ENCODE measurements at regions not wholly inside any gene's neighbourhood (a gene's known extent, or its start where the extent isn't known, plus 50 kb on each side); places are given as distances from the start of the nearest gene placed in this dataset.

DNA sequence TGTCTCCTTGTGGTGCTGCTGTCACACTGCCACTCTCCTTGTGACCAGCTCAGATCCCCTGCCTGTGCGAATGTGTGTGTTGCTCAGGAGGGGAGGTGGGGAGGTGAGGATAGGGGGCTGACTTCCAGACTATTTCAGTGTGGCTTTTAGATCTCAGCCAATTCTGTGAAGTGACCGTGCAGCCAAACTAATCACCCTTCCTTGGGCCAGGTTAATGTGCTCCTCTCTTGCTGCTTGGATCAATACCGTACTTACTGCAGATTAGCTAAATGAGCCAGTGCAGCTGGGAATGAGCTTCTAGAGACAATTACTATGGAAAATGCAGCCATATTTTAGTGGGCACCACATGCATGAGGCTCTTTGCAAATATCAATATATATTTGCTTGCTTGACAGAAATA is 206.0 kb downstream of the MELK start:
- H3K27ac ChIP-seq, result no peak overlapping the region
- no peak for TF ChIP-seq ZFX (IDR thresholded peaks at IDR 0.05)
- TF ChIP-seq, protein P1, sequence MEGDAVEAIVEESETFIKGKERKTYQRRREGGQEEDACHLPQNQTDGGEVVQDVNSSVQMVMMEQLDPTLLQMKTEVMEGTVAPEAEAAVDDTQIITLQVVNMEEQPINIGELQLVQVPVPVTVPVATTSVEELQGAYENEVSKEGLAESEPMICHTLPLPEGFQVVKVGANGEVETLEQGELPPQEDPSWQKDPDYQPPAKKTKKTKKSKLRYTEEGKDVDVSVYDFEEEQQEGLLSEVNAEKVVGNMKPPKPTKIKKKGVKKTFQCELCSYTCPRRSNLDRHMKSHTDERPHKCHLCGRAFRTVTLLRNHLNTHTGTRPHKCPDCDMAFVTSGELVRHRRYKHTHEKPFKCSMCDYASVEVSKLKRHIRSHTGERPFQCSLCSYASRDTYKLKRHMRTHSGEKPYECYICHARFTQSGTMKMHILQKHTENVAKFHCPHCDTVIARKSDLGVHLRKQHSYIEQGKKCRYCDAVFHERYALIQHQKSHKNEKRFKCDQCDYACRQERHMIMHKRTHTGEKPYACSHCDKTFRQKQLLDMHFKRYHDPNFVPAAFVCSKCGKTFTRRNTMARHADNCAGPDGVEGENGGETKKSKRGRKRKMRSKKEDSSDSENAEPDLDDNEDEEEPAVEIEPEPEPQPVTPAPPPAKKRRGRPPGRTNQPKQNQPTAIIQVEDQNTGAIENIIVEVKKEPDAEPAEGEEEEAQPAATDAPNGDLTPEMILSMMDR (conservative IDR thresholded peaks at IDR 0.05), result no peak

DNA sequence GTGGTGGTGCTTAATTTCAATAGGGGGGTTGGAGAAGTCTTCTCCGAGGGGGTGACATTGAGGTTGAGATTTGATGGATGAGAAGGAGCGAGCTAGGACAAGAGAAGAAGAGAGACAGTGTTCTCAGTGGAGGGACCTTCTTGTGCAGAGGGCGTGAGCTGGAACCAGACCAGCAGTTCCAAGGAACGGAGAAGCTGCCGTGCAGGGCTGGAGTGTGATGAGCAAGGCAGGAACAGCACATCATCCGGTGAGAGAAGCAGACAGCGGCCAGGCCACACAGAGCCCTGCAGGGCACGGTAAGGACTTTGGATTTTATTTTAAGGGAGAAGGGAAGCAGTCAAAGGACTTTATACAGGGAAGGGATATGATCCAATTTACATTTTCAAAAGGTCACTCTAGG is 206.9 kb downstream of the MELK start:
- TF ChIP-seq ZFX (IDR thresholded peaks at IDR 0.05), result no peak
- TF ChIP-seq, protein P1 (conservative IDR thresholded peaks at IDR 0.05), result no peak
- no peak overlapping the region; the same call in 1 of the 2 replicates for H3K27ac ChIP-seq

DNA sequence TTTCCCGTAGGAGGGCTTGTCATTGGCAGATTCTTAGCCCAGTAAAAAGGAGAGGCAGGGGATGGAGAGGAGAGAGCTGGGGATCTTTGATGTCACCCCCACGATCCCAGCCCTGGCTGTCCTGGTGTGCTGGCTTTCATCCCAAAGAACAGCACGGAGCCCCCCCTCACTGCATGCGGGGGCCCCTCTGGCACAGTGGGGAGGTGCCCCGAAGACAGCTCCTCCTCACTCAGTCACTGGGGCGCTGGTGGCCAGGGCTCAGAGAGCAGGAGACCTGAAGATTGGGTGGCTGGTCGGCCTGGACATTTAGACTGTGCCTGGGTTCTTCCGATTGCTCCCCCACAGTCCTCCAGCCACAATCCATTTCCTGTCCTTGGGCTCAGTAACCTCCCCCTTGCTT is 207.5 kb downstream of the MELK start:
- no peak overlapping the region for H3K27ac ChIP-seq
- TF ChIP-seq, protein P1 (conservative IDR thresholded peaks at IDR 0.05), result no peak
- TF ChIP-seq ZFX (IDR thresholded peaks at IDR 0.05), result no peak

DNA sequence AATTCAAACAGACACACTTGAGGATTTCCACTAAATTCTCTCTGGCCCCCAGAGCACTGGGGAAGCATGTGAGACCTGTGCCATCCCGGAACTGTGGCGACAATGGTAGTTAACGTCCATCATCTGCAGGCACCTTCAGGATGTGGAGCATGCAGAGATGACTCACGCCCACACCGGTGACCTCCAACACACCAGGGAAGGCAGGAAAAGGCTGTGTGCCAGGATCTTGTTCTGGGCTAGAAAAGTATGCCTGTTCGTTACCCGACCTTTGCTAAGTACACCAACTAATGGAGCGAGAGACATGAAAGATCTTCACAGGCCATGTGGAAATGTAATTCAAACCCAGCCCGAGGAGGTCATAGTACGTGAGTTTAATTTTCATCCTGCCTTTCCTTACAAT is 208.8 kb downstream of the MELK start:
- no peak overlapping the region for H3K27ac ChIP-seq
- TF ChIP-seq, protein P1 (conservative IDR thresholded peaks at IDR 0.05), result no peak
- no peak for TF ChIP-seq ZFX (IDR thresholded peaks at IDR 0.05)

Data from C4-2B (cell line).